ENCODE measurements at regions not wholly inside any gene's neighbourhood (a gene's known extent, or its start where the extent isn't known, plus 50 kb on each side); places are given as distances from the start of the nearest gene placed in this dataset.

DNA sequence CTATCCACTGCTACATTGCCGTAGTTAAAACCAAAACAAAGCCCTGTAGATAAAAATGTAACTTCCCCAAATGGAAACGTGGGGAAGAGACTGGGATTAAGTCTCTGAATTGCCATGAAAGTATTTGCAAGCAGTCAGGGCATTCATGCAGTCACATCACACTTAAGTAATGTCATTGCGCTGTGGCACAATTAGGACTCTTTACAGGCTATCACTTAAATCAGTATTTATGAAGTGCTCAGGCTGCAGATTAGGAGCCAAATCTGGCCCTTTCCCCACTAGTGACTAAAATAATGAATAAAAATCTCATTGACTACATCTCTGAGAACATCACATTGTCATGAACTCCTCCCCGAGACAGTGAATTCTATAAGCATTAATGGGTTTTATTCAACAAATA lies 300.9 kb downstream of the ICOS start:
- TF ChIP-seq, protein P1, sequence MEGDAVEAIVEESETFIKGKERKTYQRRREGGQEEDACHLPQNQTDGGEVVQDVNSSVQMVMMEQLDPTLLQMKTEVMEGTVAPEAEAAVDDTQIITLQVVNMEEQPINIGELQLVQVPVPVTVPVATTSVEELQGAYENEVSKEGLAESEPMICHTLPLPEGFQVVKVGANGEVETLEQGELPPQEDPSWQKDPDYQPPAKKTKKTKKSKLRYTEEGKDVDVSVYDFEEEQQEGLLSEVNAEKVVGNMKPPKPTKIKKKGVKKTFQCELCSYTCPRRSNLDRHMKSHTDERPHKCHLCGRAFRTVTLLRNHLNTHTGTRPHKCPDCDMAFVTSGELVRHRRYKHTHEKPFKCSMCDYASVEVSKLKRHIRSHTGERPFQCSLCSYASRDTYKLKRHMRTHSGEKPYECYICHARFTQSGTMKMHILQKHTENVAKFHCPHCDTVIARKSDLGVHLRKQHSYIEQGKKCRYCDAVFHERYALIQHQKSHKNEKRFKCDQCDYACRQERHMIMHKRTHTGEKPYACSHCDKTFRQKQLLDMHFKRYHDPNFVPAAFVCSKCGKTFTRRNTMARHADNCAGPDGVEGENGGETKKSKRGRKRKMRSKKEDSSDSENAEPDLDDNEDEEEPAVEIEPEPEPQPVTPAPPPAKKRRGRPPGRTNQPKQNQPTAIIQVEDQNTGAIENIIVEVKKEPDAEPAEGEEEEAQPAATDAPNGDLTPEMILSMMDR (IDR thresholded peaks at IDR 0.05 in 2 of 3, conservative IDR thresholded peaks at IDR 0.05 in 1 of 3; ENCODE audit: borderline replicate concordance in 1 of 3, insufficient read depth in 1 of 3, low read depth in 2 of 3, low read length in 2 of 3): no peak
- TF ChIP-seq YY1 (IDR thresholded peaks at IDR 0.05; ENCODE audit: extremely low read depth, insufficient replicate concordance, low read depth, low read length) (no peak), EZH2phosphoT487 (IDR thresholded peaks at IDR 0.05; ENCODE audit: borderline replicate concordance) (no peak), EZH2 (IDR thresholded peaks at IDR 0.05) (no peak), POLR2AphosphoS5 (IDR thresholded peaks at IDR 0.05; ENCODE audit: low read depth, low read length) (no peak)
